Gastroesophageal sphincter (tissue), 2 donors: ENCODE measurements at regions not wholly inside any gene's neighbourhood (a gene's known extent, or its start where the extent isn't known, plus 50 kb on each side); places are given as distances from the start of the nearest gene placed in this dataset.

Experiments used
- EP300 ChIP-seq: sonication (generic); formaldehyde crosslinking; IDR thresholded peaks from one replicate; pipeline ENCODE4 v1.6.1; 2017; ENCODE audit warnings: antibody characterized with exemption, mild to moderate bottlenecking
- POLR2AphosphoS5 ChIP-seq: sonication (generic); formaldehyde crosslinking; IDR thresholded peaks from one replicate; pipeline ENCODE4 v1.6.1; 2017; ENCODE audit warnings: antibody characterized with exemption

GRCh38 chr4:82284475-82284857, 89.3 kb downstream of the HNRNPD start:
- TF ChIP-seq POLR2AphosphoS5 = no peak
- TF ChIP-seq EP300 = no peak
